ENCODE measurements at regions not wholly inside any gene's neighbourhood (a gene's known extent, or its start where the extent isn't known, plus 50 kb on each side); places are given as distances from the start of the nearest gene placed in this dataset.

DNA sequence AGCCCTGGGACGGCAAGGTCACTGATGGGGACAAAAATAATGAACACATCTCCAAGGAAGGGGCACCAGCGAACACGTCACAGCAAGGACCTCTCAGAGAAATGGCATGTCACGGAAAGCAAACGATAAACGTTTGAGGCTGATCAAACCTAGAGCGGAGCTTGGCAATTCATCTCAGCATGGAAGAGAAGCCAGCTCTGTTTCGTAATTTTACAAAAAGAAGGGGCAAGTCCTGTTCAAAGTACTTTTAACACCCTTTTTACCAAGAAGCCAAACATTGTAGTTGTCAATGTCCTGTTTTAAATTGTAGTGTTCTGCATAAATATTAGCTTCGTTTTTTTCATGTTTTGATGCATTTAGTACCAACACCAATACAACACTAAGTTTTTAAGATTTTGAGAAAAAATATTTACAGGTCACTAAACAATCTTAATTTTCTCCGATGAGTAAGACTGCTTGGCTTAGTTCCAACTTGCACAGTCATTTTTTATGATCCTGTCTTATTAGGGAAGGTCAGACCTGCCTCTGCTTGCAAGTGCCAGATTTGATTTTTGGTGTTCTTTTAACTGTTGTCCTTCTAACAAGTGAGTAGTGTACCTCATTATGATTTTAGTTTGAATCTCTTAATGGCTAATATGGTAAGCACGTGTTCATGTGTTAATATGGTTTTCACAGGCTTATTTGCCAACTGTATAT, 818.5 kb upstream of the SALL3 start:
- WGBS, 2 experiments (ENCODE audit: insufficient coverage in 2 of 2): 87 to 95% methylated on average over 7 to 9 of the region's 11 CpGs
- H3K4me1 ChIP-seq (ENCODE audit: control insufficient read depth, insufficient read depth, low read length, poor library complexity, severe bottlenecking): no peaks in the 10 kb centered on the region
- H3K9me3 ChIP-seq (ENCODE audit: control insufficient read depth, low read length): no peaks in the 10 kb centered on the region
- no peak overlapping the region for H3K27ac ChIP-seq (ENCODE audit: low read depth, low read length, severe bottlenecking)
- H3K4me3 ChIP-seq (ENCODE audit: extremely low read depth, insufficient read depth, low read length, poor library complexity, severe bottlenecking): no peak overlapping the region
- no peaks in the 10 kb centered on the region for H3K36me3 ChIP-seq (ENCODE audit: control insufficient read depth, insufficient read depth, low read length)

DNA sequence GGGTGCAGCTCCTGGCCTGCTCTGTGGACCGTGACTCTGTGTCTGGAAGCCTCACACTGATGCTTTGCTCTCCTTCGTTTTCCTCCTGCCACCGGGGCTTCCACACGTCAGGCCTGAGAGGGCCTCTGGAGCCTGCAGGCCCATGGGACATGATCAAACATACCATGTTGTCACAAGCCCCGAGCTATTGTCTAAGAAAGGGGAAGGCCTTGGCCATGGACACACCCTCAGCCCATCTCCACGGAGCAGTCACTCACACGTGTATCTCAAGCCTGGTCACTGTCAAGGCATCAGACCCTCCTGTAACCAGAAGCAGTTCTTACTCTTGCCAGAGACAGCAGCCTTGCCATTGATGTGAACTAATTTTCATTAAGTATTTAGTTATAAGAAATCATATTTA, 814.1 kb upstream of the SALL3 start:
- WGBS, 2 experiments (ENCODE audit: insufficient coverage in 2 of 2): 91 to 94% methylated on average over 5 to 7 of the region's 7 CpGs
- no peaks in the 10 kb centered on the region for H3K36me3 ChIP-seq (ENCODE audit: control insufficient read depth, insufficient read depth, low read length)
- H3K9me3 ChIP-seq (ENCODE audit: control insufficient read depth, low read length): no peaks in the 10 kb centered on the region
- no peak overlapping the region for H3K27ac ChIP-seq (ENCODE audit: low read depth, low read length, severe bottlenecking)
- H3K4me1 ChIP-seq (ENCODE audit: control insufficient read depth, insufficient read depth, low read length, poor library complexity, severe bottlenecking): no peaks in the 10 kb centered on the region
- no peak overlapping the region for H3K4me3 ChIP-seq (ENCODE audit: extremely low read depth, insufficient read depth, low read length, poor library complexity, severe bottlenecking)

DNA sequence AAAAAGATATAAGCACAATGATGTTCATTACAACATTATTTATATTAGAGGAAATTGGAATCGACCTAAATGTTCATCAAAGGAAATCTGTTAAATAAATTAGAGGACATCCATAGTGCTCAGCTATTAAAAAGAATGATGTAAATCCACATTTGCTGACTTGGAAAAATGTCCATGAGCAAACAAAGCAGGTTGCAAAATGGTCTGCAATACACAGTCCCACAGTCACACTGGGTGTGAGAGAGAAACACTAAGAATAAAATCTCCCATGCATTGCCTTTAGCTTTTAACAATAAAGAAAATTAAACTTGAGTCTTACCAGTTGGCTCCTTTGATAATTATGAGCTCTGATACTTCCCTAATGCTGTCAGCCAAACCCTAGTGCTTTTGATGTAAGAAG, 811.1 kb upstream of the SALL3 start:
- Histone ChIP-seq H3K4me3 (ENCODE audit: extremely low read depth, insufficient read depth, low read length, poor library complexity, severe bottlenecking) (no peak overlapping the region), H3K9me3 (ENCODE audit: control insufficient read depth, low read length) (no peaks in the 10 kb centered on the region), H3K27ac (ENCODE audit: low read depth, low read length, severe bottlenecking) (no peak overlapping the region), H3K36me3 (ENCODE audit: control insufficient read depth, insufficient read depth, low read length) (no peaks in the 10 kb centered on the region), H3K4me1 (ENCODE audit: control insufficient read depth, insufficient read depth, low read length, poor library complexity, severe bottlenecking) (no peaks in the 10 kb centered on the region)
- WGBS, 2 experiments (ENCODE audit: insufficient coverage in 2 of 2): no CpG with 5 or more reads among the region's 1 CpG

DNA sequence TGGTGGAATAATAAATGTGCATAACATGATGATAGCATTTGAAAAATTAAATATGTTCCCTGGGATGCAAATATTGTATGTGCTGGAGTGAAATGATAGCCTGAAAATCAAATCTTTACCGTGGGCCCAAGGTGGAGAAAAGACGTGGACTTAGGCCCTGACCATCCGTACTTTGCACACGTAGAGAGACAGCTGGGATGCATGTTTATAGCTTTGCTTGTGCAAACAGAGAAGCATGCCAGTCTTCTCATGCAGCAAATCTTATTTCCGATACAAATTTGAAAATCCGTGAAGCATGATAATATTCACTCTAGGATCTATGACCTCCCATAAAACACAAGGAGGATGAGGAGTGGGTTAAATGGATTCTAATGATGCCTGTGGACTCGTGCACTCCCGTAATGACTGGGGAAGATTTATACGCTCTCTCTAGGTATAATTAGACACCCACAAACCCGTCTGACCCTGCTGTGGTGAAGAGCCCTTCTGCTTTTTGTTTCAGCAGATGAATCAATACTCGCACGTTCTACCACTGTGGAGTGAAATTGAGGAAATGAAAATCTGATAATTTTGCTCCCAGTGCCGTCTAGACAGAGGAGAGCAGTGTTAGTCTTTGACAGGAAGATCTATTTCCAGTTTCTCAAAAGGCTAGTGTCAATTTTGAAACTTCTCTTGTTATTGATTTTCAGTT, 810.3 kb upstream of the SALL3 start:
- Histone ChIP-seq H3K36me3 (ENCODE audit: control insufficient read depth, insufficient read depth, low read length) (no peaks in the 10 kb centered on the region), H3K4me3 (ENCODE audit: extremely low read depth, insufficient read depth, low read length, poor library complexity, severe bottlenecking) (no peak overlapping the region), H3K9me3 (ENCODE audit: control insufficient read depth, low read length) (no peaks in the 10 kb centered on the region), H3K27ac (ENCODE audit: low read depth, low read length, severe bottlenecking) (no peak overlapping the region), H3K4me1 (ENCODE audit: control insufficient read depth, insufficient read depth, low read length, poor library complexity, severe bottlenecking) (no peaks in the 10 kb centered on the region)
- 85 to 92% methylated on average over 7 of the region's 13 CpGs for WGBS, 2 experiments (ENCODE audit: insufficient coverage in 2 of 2)

DNA sequence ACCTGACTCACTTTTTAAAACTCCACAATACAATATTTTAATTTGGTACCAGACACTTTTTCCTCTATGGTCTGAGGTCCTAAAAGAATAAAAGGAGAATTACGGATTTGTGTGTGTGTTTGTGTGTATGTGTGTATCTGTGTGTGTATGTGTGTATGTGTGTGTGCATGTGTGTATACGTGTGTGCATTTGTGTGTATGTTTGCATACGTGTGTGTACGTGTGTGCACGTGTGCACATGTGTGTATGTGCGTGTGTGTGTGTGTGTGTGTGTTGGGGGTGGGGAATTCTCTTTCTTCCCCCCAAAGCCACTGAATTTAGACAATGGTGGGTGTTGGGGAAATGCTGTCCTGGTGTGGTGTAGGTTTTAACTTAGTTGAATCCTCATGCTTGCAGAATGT, 807.7 kb upstream of the SALL3 start:
- H3K4me1 ChIP-seq (ENCODE audit: control insufficient read depth, insufficient read depth, low read length, poor library complexity, severe bottlenecking): no peaks in the 10 kb centered on the region
- WGBS, 2 experiments (ENCODE audit: insufficient coverage in 2 of 2): 60 to 88% methylated on average over 2 to 5 of the region's 6 CpGs
- H3K4me3 ChIP-seq (ENCODE audit: extremely low read depth, insufficient read depth, low read length, poor library complexity, severe bottlenecking): no peak overlapping the region
- no peaks in the 10 kb centered on the region for H3K9me3 ChIP-seq (ENCODE audit: control insufficient read depth, low read length)
- no peaks in the 10 kb centered on the region for H3K36me3 ChIP-seq (ENCODE audit: control insufficient read depth, insufficient read depth, low read length)
- no peak overlapping the region for H3K27ac ChIP-seq (ENCODE audit: low read depth, low read length, severe bottlenecking)

DNA sequence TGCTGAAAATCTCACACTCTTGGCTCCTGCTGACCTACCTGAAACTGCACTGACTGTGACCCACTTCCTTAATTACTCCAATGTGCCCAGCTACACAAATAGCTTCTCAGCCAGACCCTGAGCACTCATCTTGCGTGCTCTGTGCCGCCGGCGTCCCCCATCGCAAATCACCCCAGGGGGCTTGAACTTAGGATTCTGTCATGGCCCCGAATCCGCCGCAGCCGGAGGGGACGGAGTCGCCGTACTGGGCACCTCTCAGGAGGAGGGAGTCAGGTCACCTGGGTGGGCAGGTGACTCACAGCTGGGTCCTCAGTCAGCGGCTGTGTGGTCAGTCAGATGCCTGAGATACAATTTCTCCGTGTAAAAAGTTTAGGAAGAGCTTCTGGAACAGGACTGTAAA, 804.9 kb upstream of the SALL3 start:
- WGBS, 2 experiments (ENCODE audit: insufficient coverage in 2 of 2): 91 to 93% methylated on average over 12 to 13 of the region's 14 CpGs
- no peak overlapping the region for H3K27ac ChIP-seq (ENCODE audit: low read depth, low read length, severe bottlenecking)
- no peaks in the 10 kb centered on the region for H3K36me3 ChIP-seq (ENCODE audit: control insufficient read depth, insufficient read depth, low read length)
- H3K4me1 ChIP-seq (ENCODE audit: control insufficient read depth, insufficient read depth, low read length, poor library complexity, severe bottlenecking): no peaks in the 10 kb centered on the region
- no peak overlapping the region for H3K4me3 ChIP-seq (ENCODE audit: extremely low read depth, insufficient read depth, low read length, poor library complexity, severe bottlenecking)
- no peaks in the 10 kb centered on the region for H3K9me3 ChIP-seq (ENCODE audit: control insufficient read depth, low read length)

DNA sequence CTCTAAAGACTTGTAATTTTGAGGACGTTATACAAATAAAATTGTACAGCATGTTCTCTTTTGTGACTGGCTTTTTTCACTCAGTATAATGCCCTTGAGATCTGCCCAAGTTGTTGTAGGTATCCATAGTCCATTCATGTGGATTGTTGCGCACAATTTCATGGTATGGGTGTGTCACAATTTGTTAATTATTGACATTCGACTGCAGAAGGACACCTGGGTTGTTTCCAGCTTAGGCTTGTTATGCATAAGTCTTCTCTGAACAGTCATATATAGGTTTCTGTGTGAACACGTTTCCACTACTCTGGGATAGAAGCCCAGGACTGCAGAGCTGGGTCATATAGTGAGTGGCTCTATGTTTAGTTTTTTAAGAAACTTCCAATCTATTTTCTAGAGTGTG, 800.8 kb upstream of the SALL3 start:
- H3K36me3 ChIP-seq (ENCODE audit: control insufficient read depth, insufficient read depth, low read length): no peaks in the 10 kb centered on the region
- no peaks in the 10 kb centered on the region for H3K9me3 ChIP-seq (ENCODE audit: control insufficient read depth, low read length)
- no peak overlapping the region for H3K27ac ChIP-seq (ENCODE audit: low read depth, low read length, severe bottlenecking)
- no peaks in the 10 kb centered on the region for H3K4me1 ChIP-seq (ENCODE audit: control insufficient read depth, insufficient read depth, low read length, poor library complexity, severe bottlenecking)
- H3K4me3 ChIP-seq (ENCODE audit: extremely low read depth, insufficient read depth, low read length, poor library complexity, severe bottlenecking): no peak overlapping the region
- WGBS, 2 experiments (ENCODE audit: insufficient coverage in 2 of 2): 93 to 96% methylated on average over 3 of the region's 4 CpGs

DNA sequence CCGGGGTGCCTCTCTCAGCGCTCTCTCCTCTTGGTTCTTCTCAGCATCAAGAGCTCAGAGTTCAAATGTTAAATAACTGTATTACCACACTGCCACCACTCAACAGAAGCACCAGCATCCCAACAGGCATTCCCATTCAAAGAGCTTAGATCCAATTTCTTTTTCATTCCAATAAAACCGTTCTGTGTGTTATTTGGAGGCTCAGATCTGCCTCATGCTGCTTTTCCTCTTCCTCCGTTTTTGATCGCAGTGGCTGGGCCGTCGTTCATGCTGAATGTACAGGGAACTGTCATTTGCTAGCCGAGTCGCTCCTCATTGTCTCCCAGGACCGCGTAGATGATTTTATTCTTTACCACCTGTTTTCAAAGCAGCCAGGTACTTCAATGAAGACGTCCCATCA, 798.9 kb upstream of the SALL3 start:
- no peak overlapping the region for H3K4me3 ChIP-seq (ENCODE audit: extremely low read depth, insufficient read depth, low read length, poor library complexity, severe bottlenecking)
- H3K27ac ChIP-seq (ENCODE audit: low read depth, low read length, severe bottlenecking): no peak overlapping the region
- no peaks in the 10 kb centered on the region for H3K36me3 ChIP-seq (ENCODE audit: control insufficient read depth, insufficient read depth, low read length)
- H3K4me1 ChIP-seq (ENCODE audit: control insufficient read depth, insufficient read depth, low read length, poor library complexity, severe bottlenecking): no peaks in the 10 kb centered on the region
- H3K9me3 ChIP-seq (ENCODE audit: control insufficient read depth, low read length): peaks cover 5% of the 10 kb centered on the region
- 71 to 75% methylated on average over 8 of the region's 12 CpGs for WGBS, 2 experiments (ENCODE audit: insufficient coverage in 2 of 2)

DNA sequence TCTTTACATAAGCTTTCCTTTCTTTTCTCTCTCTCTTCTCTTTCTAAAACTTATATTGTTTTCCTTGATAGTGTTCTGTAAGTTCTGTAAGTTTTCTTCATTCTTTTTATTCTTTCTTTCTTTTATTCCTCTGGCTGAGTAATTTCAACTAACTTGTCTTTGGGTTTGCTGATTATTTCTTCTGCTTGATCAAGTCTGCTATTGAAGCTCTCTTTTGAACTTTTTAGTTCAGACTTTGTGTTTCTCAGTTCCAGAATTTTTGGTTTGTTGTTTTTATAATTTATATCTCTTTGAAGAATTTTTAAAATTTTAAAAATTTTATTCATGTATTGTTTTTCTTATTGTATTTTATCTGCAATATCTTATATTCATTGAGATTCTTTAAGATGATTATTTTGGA, 795.8 kb upstream of the SALL3 start:
- Histone ChIP-seq H3K36me3 (ENCODE audit: control insufficient read depth, insufficient read depth, low read length) (no peaks in the 10 kb centered on the region), H3K9me3 (ENCODE audit: control insufficient read depth, low read length) (peaks cover 5% of the 10 kb centered on the region), H3K27ac (ENCODE audit: low read depth, low read length, severe bottlenecking) (no peak overlapping the region), H3K4me3 (ENCODE audit: extremely low read depth, insufficient read depth, low read length, poor library complexity, severe bottlenecking) (no peak overlapping the region), H3K4me1 (ENCODE audit: control insufficient read depth, insufficient read depth, low read length, poor library complexity, severe bottlenecking) (no peaks in the 10 kb centered on the region)

DNA sequence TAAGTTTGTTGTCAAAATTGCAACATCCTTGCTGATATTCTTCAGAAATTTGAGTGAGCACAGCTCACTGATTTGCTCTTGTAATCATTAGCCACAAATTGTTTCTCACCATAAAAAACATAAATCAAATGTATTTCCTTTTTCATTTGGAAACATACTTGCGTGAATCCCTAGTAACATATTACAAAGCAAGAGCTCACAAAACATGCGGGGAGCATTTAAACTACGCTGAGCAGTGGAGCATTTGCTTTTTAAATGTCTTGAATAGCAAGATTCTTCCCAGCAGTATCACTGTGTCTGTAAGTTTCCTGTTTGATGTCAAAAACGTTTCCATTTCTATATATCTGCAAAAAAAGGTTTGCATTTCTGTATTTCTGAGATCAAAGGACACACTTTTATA, 788.3 kb upstream of the SALL3 start:
- no peaks in the 10 kb centered on the region for H3K4me1 ChIP-seq (ENCODE audit: control insufficient read depth, insufficient read depth, low read length, poor library complexity, severe bottlenecking)
- H3K36me3 ChIP-seq (ENCODE audit: control insufficient read depth, insufficient read depth, low read length): no peaks in the 10 kb centered on the region
- WGBS, 2 experiments (ENCODE audit: insufficient coverage in 2 of 2): 83 to 100% methylated on average over 1 of the region's 4 CpGs
- no peak overlapping the region for H3K27ac ChIP-seq (ENCODE audit: low read depth, low read length, severe bottlenecking)
- no peaks in the 10 kb centered on the region for H3K9me3 ChIP-seq (ENCODE audit: control insufficient read depth, low read length)
- H3K4me3 ChIP-seq (ENCODE audit: extremely low read depth, insufficient read depth, low read length, poor library complexity, severe bottlenecking): no peak overlapping the region

DNA sequence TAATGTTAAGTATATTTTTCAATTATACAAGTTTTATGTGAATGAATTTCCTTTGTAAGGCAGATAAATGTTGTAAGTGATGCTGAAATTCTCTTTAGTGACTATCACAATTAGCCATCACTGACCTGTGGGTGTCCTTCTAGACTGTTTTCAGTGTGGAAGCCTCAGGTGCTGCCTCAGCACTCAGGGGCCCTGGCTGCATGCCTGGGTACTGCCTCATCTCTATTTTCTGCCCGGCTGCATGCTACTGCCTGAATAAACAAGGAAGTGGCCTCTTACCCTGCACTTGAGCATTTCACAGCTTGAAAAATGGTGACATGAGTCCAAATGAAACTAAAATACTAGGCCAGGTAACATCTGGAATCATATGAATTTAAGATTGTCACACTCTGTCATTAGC, 787.6 kb upstream of the SALL3 start:
- Histone ChIP-seq H3K4me1 (ENCODE audit: control insufficient read depth, insufficient read depth, low read length, poor library complexity, severe bottlenecking) (no peaks in the 10 kb centered on the region), H3K9me3 (ENCODE audit: control insufficient read depth, low read length) (no peaks in the 10 kb centered on the region), H3K36me3 (ENCODE audit: control insufficient read depth, insufficient read depth, low read length) (no peaks in the 10 kb centered on the region), H3K4me3 (ENCODE audit: extremely low read depth, insufficient read depth, low read length, poor library complexity, severe bottlenecking) (no peak overlapping the region), H3K27ac (ENCODE audit: low read depth, low read length, severe bottlenecking) (no peak overlapping the region)
- WGBS, 2 experiments (ENCODE audit: insufficient coverage in 2 of 2): 67 to 75% methylated on average over 1 of the region's 1 CpG

All from mesodermal cell (in vitro differentiated cells).